SK-N-SH (cell line): ENCODE measurements at regions not wholly inside any gene's neighbourhood (a gene's known extent, or its start where the extent isn't known, plus 50 kb on each side); places are given as distances from the start of the nearest gene placed in this dataset.

Experiments
- CTCF ChIA-PET: fragments of 300-600, 350-600 bp; formaldehyde crosslinking; extraction: SDS; loops from one replicate; lab custom pipeline; 2021; lab: Yijun Ruan, JAX
- POLR2A ChIA-PET: fragments of 350-600 bp; sonication (Branson Sonifier 250); formaldehyde crosslinking; extraction: SDS; loops from one replicate; lab custom pipeline; 2020; ENCODE audit warnings: antibody characterized with exemption, inconsistent platforms; lab: Yijun Ruan, JAX
- DNase-seq: peaks from one replicate; pipeline ENCODE4 v3.0.0; 2012
- H2AFZ ChIP-seq: fragments of 200-600 bp; sonication (generic); 2 replicates; pipeline ENCODE4 v1.8.1; 2016; ENCODE audit warnings: antibody characterized with exemption, mild to moderate bottlenecking, low read depth
- H3F3A ChIP-seq: fragments of 200-600 bp; sonication (generic); replicated peaks from 2 replicates; pipeline ENCODE3; 2016; ENCODE audit warnings: antibody characterized with exemption, mild to moderate bottlenecking; ENCODE audit not compliant: insufficient read depth
- H3K27ac ChIP-seq, 2 experiments: fragments of 200-500 bp in 1 of 2; fragments of 200-600 bp in 1 of 2; sonication (Bioruptor generic) in 1 of 2; sonication (generic), shearing (Covaris generic) in 1 of 2; 2 replicates each; pipeline versions ENCODE4 v1.5.1 to v1.6.1; 2014 to 2016; ENCODE audit warnings: low read depth in 2 of 2, inconsistent platforms in 1 of 2, low read length in 1 of 2, mild to moderate bottlenecking in 1 of 2, mixed read lengths in 1 of 2
- H3K27me3 ChIP-seq: fragments of 200-600 bp; sonication (generic), shearing (Covaris generic); 2 replicates; pipeline ENCODE4 v1.6.1; 2016; ENCODE audit warnings: mixed run types; ENCODE audit not compliant: insufficient read depth
- H3K36me3 ChIP-seq, 2 experiments: fragments of 200-500 bp in 1 of 2; fragments of 200-600 bp in 1 of 2; sonication (Bioruptor generic) in 1 of 2; sonication (generic) in 1 of 2; replicated peaks in 1 of 2; 2 replicates each; pipeline versions ENCODE3 to v1.5.1; 2014 to 2016; ENCODE audit warnings: low read length in 1 of 2, mild to moderate bottlenecking in 1 of 2; ENCODE audit not compliant: insufficient read depth in 2 of 2, control insufficient read depth in 1 of 2
- H3K4me1 ChIP-seq, 2 experiments: fragments of 200-500 bp in 1 of 2; fragments of 200-600 bp in 1 of 2; sonication (Bioruptor generic) in 1 of 2; sonication (generic), shearing (Covaris generic) in 1 of 2; 2 replicates each; pipeline versions ENCODE4 v1.5.1 to v1.6.1; 2014 to 2016; ENCODE audit warnings: low read depth in 1 of 2, low read length in 1 of 2, mixed run types in 1 of 2; ENCODE audit not compliant: insufficient read depth in 2 of 2, control insufficient read depth in 1 of 2
- H3K4me2 ChIP-seq: fragments of 200-600 bp; sonication (generic), shearing (Covaris generic); 2 replicates; pipeline ENCODE4 v1.6.1; 2017; ENCODE audit warnings: mixed run types
- H3K4me3 ChIP-seq, 2 experiments: fragments of 200-500 bp in 1 of 2; fragments of 200-600 bp in 1 of 2; sonication (Bioruptor generic) in 1 of 2; sonication (generic), shearing (Covaris generic) in 1 of 2; 2 replicates each; pipeline versions ENCODE4 v1.5.1 to v1.8.1; 2014 to 2016; ENCODE audit warnings: low read depth in 2 of 2, inconsistent platforms in 1 of 2, low read length in 1 of 2, mild to moderate bottlenecking in 1 of 2, mixed read lengths in 1 of 2, moderate library complexity in 1 of 2
- H3K79me2 ChIP-seq: fragments of 200-600 bp; sonication (generic); 2 replicates; pipeline ENCODE4 v1.8.1; 2017; ENCODE audit warnings: mild to moderate bottlenecking; ENCODE audit not compliant: insufficient read depth
- H3K9ac ChIP-seq: fragments of 200-600 bp; sonication (generic); 2 replicates; pipeline ENCODE4 v1.6.1; 2017; ENCODE audit warnings: mixed run types
- H3K9me2 ChIP-seq: fragments of 200-600 bp; sonication (generic); 2 replicates; pipeline ENCODE4 v1.6.1; 2017; ENCODE audit warnings: mixed run types
- H3K9me3 ChIP-seq: fragments of 200-600 bp; sonication (generic); 2 replicates; pipeline ENCODE4 v1.6.1; 2017; ENCODE audit warnings: mixed run types, mild to moderate bottlenecking, moderate library complexity
- H4K20me1 ChIP-seq: fragments of 200-600 bp; sonication (generic); 2 replicates; pipeline ENCODE4 v1.6.1; 2017; ENCODE audit warnings: mild to moderate bottlenecking, mixed run types; ENCODE audit not compliant: insufficient read depth
- ELF1 ChIP-seq: IDR thresholded peaks from 2 replicates; pipeline ENCODE4 v1.4.0; 2012
- EP300 ChIP-seq, 2 experiments: IDR thresholded peaks; 2 replicates each; pipeline versions ENCODE4 v1.4.0 to v1.6.1; 2012; ENCODE audit warnings: borderline replicate concordance in 1 of 2, low read depth in 1 of 2, low read length in 1 of 2
- FOSL2 ChIP-seq: IDR thresholded peaks from 2 replicates; pipeline ENCODE4 v1.4.0; 2012; ENCODE audit warnings: low read depth, mild to moderate bottlenecking, moderate library complexity, borderline replicate concordance
- FOXJ3 ChIP-seq: sonication (generic); formaldehyde crosslinking; IDR thresholded peaks from 2 replicates; pipeline ENCODE4 v1.5.1; 2020; ENCODE audit warnings: mild to moderate bottlenecking, missing genetic modification reagents
- FOXM1 ChIP-seq: IDR thresholded peaks from 2 replicates; pipeline ENCODE4 v1.4.0; 2012; ENCODE audit warnings: low read depth, mild to moderate bottlenecking
- JUND ChIP-seq: IDR thresholded peaks from 2 replicates; pipeline ENCODE4 v1.4.0; 2012
- MXI1 ChIP-seq: IDR thresholded peaks from 2 replicates; pipeline ENCODE4 v1.6.1; 2012; ENCODE audit warnings: mild to moderate bottlenecking, low read depth, low read length, improper control_type of control experiment
- NFIC ChIP-seq: IDR thresholded peaks from 2 replicates; pipeline ENCODE4 v1.4.0; 2012; ENCODE audit warnings: borderline replicate concordance
- POLR2AphosphoS5 ChIP-seq: IDR thresholded peaks from 2 replicates; pipeline ENCODE4 v1.6.1; 2012; ENCODE audit warnings: low read depth, low read length
- RAD21 ChIP-seq: IDR thresholded peaks from 2 replicates; pipeline ENCODE4 v1.6.1; 2012; ENCODE audit warnings: mild to moderate bottlenecking, low read length
- RFX5 ChIP-seq: IDR thresholded peaks from 2 replicates; pipeline ENCODE4 v1.6.1; 2012; ENCODE audit warnings: mild to moderate bottlenecking, improper control_type of control experiment, low read length
- RXRA ChIP-seq: IDR thresholded peaks from 2 replicates; pipeline ENCODE4 v1.4.0; 2012; ENCODE audit warnings: low read depth, mild to moderate bottlenecking, borderline replicate concordance
- SMC3 ChIP-seq: IDR thresholded peaks from 2 replicates; pipeline ENCODE4 v1.6.1; 2012; ENCODE audit warnings: low read depth, low read length, improper control_type of control experiment
- TAF1 ChIP-seq: IDR thresholded peaks from 2 replicates; pipeline ENCODE4 v1.6.1; 2012; ENCODE audit warnings: low read depth, mild to moderate bottlenecking, low read length, moderate library complexity, borderline replicate concordance
- TCF12 ChIP-seq: IDR thresholded peaks from 2 replicates; pipeline ENCODE4 v1.4.0; 2012
- TEAD4 ChIP-seq: IDR thresholded peaks from 2 replicates; pipeline ENCODE4 v1.4.0; 2012; ENCODE audit warnings: mild to moderate bottlenecking, borderline replicate concordance; ENCODE audit not compliant: insufficient read depth
- WGBS: methylation state at CpG from one replicate; pipeline ENCODE4 v1.1.6; 2017; ENCODE audit warnings: low lambda C conversion rate; 5-methylcytosine and 5-hydroxymethylcytosine counted together
- TF ChIP-seq, protein P1 (sequence below): IDR thresholded peaks from 2 replicates; pipeline ENCODE4 v1.6.1; 2012; ENCODE audit warnings: mild to moderate bottlenecking, low read depth, low read length, moderate library complexity
- TF ChIP-seq, protein P2 (sequence below): IDR thresholded peaks from 2 replicates; pipeline ENCODE4 v1.4.0; 2012; ENCODE audit warnings: low read depth
- TF ChIP-seq, protein P3 (sequence below): IDR thresholded peaks from 2 replicates; pipeline ENCODE4 v1.4.0; 2012; ENCODE audit warnings: low read depth, borderline replicate concordance
- TF ChIP-seq, protein P4 (sequence below): IDR thresholded peaks from 2 replicates; pipeline ENCODE4 v1.4.0; 2012; ENCODE audit warnings: low read depth, borderline replicate concordance

DNA sequence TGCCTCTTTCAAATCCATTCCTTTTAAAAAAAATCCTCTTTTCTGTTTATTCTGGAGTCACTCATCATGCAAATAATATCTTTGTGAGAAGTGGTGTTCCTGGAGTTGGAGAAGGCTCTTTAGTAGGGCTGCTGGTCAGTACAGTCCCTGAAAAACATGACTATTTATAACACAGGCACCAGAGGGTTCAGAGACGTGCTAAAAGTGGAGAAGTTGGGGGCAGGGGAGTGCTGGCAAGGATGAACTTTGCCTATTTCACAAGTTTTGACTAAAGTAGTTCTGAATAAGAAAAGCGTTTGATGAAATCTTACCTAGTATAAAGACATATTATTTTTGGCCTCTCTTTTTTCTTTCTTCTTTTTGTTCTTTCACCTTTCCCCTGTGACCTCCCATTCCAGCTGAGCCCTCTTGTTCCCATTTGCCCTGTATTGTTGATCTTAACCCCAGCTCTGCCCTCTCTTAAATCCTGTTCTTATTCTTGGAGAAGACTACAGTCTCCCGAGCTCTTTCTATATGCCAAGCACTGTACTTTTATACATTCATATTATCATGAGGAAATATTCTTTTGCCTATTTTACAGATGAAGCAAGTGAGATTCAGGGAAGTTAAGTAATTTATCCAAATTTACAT is 129.1 kb downstream of the TM9SF2 start (continued):
- TF ChIP-seq RXRA (no peak), RAD21 (no peak), NFIC (no peak), FOXJ3 (CRISPR knock-in tag) (no peak), ELF1 (no peak), TCF12 (no peak)

DNA sequence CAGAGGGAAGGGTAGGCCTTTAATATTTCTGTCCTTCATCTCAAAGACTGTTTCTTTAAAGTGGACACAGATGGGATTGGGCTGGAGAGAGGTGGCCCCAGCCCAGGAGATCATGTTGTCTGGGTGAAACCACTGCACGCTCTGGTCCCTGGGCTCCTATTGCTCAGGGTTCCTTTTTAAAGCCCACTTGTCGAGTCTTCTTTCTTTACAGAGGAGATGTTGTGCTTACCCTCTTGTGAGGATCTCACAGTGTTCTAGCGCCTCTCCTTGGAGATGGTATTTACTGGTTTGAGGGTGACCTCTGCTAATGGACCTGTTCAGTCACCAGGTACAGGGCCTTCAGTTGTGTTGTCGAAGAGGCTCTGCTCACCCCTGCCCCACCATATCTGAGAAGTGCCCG is 128.4 kb downstream of the TM9SF2 start:
- 86% methylated on average over 5 of the region's 5 CpGs for WGBS
- Histone ChIP-seq H3K36me3 (no peaks in the 10 kb centered on the region), H2AFZ (no peak overlapping the region), H3K79me2 (no peaks in the 10 kb centered on the region), H4K20me1 (no peaks in the 10 kb centered on the region), H3K9me2 (no peaks in the 10 kb centered on the region), H3F3A (peaks cover 9% of the 10 kb centered on the region), H3K27me3 (no peaks in the 10 kb centered on the region), H3K27ac (no peak overlapping the region), H3K4me2 (no peak overlapping the region), H3K9me3 (no peaks in the 10 kb centered on the region), H3K4me1 (peaks cover 0 to 4% of the 10 kb centered on the region in 2 experiments; a peak in 3 of 4 replicates), H3K9ac (no peak overlapping the region), H3K4me3 (no peak overlapping the region)
- DNase-seq: no peak
- TF ChIP-seq, protein P1, sequence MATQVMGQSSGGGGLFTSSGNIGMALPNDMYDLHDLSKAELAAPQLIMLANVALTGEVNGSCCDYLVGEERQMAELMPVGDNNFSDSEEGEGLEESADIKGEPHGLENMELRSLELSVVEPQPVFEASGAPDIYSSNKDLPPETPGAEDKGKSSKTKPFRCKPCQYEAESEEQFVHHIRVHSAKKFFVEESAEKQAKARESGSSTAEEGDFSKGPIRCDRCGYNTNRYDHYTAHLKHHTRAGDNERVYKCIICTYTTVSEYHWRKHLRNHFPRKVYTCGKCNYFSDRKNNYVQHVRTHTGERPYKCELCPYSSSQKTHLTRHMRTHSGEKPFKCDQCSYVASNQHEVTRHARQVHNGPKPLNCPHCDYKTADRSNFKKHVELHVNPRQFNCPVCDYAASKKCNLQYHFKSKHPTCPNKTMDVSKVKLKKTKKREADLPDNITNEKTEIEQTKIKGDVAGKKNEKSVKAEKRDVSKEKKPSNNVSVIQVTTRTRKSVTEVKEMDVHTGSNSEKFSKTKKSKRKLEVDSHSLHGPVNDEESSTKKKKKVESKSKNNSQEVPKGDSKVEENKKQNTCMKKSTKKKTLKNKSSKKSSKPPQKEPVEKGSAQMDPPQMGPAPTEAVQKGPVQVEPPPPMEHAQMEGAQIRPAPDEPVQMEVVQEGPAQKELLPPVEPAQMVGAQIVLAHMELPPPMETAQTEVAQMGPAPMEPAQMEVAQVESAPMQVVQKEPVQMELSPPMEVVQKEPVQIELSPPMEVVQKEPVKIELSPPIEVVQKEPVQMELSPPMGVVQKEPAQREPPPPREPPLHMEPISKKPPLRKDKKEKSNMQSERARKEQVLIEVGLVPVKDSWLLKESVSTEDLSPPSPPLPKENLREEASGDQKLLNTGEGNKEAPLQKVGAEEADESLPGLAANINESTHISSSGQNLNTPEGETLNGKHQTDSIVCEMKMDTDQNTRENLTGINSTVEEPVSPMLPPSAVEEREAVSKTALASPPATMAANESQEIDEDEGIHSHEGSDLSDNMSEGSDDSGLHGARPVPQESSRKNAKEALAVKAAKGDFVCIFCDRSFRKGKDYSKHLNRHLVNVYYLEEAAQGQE: no peak
- TF ChIP-seq JUND (no peak), TCF12 (no peak), FOSL2 (no peak), TEAD4 (no peak), EP300 (IDR thresholded peaks at IDR 0.05; ENCODE audit: borderline replicate concordance in 1 of 2, low read depth in 1 of 2, low read length in 1 of 2) (no peak), SMC3 (no peak), RFX5 (no peak), NFIC (no peak), MXI1 (no peak), RAD21 (no peak), TAF1 (no peak), POLR2AphosphoS5 (no peak), FOXM1 (no peak)
- TF ChIP-seq, protein P2, sequence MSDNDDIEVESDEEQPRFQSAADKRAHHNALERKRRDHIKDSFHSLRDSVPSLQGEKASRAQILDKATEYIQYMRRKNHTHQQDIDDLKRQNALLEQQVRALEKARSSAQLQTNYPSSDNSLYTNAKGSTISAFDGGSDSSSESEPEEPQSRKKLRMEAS: no peak
- TF ChIP-seq, protein P3, sequence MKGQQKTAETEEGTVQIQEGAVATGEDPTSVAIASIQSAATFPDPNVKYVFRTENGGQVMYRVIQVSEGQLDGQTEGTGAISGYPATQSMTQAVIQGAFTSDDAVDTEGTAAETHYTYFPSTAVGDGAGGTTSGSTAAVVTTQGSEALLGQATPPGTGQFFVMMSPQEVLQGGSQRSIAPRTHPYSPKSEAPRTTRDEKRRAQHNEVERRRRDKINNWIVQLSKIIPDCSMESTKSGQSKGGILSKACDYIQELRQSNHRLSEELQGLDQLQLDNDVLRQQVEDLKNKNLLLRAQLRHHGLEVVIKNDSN: no peak
- TF ChIP-seq, protein P4, sequence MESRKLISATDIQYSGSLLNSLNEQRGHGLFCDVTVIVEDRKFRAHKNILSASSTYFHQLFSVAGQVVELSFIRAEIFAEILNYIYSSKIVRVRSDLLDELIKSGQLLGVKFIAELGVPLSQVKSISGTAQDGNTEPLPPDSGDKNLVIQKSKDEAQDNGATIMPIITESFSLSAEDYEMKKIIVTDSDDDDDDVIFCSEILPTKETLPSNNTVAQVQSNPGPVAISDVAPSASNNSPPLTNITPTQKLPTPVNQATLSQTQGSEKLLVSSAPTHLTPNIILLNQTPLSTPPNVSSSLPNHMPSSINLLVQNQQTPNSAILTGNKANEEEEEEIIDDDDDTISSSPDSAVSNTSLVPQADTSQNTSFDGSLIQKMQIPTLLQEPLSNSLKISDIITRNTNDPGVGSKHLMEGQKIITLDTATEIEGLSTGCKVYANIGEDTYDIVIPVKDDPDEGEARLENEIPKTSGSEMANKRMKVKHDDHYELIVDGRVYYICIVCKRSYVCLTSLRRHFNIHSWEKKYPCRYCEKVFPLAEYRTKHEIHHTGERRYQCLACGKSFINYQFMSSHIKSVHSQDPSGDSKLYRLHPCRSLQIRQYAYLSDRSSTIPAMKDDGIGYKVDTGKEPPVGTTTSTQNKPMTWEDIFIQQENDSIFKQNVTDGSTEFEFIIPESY: no peak
- CTCF ChIA-PET: no interaction called here
- POLR2A ChIA-PET: no interaction called here
